GM18507 (cell line): ENCODE measurements at regions not wholly inside any gene's neighbourhood (a gene's known extent, or its start where the extent isn't known, plus 50 kb on each side); places are given as distances from the start of the nearest gene placed in this dataset.
"Not testable (repeated sequence)": the region's sequence is repeated elsewhere in the genome, so short reads cannot be mapped to it uniquely, and the experiment has no call there.

ENCODE experiments used
- DNase-seq: peaks from one replicate; pipeline ENCODE4 v3.0.0; 2011; ENCODE audit warnings: low read depth; ENCODE audit not compliant: insufficient read length; ENCODE audit errors: extremely low spot score
- FAIRE-seq: peaks from 2 replicates; lab custom pipeline; 2011; peaks lifted over from hg19 to GRCh38; lab: Jason Lieb, UNC

DNA sequence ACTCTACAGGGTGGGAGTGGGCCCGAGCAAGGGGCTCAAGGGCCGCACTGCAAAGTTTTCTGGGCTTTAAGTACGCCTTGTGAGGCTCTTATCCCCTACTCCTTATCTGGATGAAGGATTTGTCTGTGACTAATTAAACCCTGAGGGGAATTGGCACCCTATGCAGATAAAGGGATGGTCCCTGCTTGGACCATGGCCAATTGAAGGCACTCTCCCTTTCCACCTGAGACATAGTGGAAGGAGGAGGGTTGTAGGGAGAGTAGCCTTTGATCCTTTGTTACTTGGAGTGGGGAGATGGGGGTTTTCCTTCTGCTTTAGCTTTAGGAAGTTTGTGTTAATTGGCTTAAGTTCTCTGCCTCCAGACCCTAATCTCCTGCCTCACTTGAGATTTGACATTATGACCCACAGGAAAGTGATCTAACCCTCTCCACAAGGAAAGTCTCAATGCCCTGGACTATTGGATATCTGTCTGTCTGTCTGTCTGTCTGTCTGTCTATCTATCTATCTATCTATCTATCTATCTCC, 1158.8 kb upstream of the SORCS1 start:
- FAIRE-seq (no peak), DNase-seq (no peak)

DNA sequence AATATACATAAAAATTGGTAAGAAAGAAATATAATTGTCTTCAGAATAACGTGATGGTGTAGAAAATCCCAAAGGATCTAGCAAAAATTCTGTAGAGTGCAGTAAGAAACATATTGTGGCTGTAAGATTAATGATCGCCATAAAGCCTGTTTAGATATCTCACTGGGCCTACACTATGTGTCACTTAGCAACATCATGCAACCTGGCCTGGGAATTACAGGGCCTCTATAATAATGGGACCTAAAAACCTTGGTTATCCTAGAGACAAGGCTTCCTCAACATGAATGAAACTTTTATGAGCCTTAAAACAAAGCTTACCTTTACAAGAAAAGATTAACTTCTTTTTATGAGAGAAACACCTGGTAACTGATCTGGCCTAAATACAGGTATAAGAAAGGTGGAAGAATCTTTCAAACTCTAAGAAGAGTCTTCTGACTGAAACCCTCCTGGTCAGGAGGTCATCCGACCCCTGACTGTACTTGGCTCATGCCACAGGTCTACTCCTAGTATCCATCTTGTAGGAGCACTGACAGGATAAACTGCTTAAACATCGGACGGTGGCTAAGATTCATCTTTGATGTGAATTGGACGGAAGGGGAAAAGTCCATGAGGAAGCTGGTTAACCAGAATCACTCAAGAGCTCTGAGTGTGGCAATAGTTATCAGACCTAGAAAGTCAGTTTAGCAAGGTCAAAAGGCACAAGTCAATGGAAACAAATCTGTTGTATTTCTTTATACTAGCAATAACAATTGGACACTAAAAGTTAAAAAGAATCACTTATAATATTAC, 1155.1 kb upstream of the SORCS1 start:
- FAIRE-seq, result no peak
- DNase-seq, result no peak

DNA sequence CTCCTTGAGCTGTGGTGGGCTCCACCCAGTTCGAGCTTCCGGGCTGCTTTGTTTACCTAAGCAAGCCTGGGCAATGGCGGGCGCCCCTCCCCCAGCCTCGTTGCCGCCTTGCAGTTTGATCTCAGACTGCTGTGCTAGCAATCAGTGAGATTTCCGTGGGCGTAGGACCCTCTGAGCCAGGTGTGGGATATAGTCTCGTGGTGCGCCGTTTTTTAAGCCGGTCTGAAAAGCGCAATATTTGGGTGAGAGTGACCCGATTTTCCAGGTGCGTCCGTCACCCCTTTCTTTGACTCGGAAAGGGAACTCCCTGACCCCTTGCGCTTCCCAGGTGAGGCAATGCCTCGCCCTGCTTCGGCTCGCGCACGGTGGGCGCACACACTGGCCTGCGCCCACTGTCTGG, 1151.1 kb upstream of the SORCS1 start:
- FAIRE-seq, DNase-seq: not testable (repeated sequence)

DNA sequence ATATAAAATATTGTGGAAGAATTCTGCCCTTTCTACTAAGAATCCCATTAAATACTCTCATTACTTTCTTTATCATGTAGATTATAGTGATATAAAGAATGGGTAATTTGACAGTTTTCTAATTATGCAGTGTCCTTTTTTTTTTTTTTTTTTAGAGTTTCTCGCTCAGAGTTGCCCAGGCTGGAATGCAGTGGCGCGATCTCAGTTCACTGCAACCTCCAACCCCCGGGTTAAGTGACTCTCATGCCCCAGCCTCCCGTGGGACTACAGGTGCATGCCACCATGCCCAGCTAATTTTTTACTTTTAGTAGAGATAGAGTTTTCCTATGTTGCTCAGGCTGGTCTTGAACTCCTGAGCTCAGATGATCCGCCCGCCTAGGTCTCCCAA, 1143.4 kb upstream of the SORCS1 start:
- DNase-seq (no peak), FAIRE-seq (no peak)

DNA sequence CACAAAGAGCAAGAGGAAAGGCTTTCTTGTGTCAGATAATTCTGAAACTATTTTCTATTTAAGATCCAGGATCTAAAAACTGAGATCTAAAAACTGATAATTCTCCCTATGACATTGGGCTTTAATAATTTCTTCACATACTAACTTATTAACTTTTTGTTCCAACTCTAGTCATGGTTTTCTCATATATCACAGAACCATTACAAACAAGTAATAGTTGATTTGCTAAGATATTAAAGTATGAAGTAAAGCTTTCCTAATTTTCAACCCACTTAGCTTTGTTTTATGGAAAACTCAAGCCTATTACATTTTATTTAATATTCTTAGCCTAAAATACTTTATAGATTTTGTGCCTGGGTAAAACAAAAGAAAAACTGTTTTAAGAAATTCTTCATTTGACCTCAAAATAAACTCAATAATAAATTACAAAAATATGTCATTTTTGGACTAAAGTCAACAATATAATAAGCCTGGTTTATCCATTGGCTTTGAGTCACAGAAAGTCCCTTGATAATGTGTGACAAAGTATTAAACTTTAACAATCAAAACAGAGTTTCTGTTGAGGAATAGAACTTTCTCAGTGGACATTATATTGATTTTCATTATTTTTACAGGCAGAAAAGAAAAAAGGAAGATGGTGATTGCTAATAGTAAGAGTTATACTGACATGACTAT, 1142.9 kb upstream of the SORCS1 start:
- DNase-seq, result no peak
- no peak for FAIRE-seq

DNA sequence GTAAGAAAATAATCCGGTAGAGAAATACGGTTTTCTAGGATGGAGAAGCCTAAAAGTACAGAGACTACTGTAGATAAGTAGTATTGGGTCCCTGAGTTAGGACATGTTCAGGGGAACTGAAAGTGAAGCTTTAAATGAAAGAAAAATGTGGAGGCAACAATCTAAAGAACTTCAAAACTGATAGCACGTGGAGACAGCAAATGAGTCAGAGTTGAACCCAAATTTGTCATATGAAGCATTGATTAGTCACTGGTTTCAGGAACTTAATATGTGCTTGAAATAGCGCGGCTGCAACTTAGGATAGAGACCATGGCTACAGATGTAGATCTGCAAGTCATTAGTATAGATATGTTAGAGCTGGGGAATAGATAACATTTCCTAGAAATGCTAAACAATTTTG, 1138.6 kb upstream of the SORCS1 start:
- FAIRE-seq, result no peak
- no peak for DNase-seq

DNA sequence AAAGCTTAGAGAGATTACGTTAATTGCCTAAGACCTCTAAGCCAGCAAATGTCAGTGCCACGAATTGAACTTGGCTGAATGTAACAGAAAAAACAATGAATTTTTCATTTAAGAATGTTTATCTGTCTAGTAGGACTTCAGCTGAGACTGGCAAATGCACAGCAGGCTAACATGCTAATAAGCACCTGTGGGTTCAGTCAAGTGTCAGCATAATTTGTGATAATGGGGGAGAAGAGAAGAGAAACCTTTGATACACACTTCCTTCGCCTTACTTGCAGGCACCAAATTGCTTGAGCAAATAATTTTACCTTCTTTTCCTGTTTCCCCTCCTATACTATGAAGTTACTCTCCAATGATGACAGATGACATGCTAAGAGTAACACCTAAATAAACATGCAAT, 1136.5 kb upstream of the SORCS1 start:
- DNase-seq (no peak), FAIRE-seq (no peak)

DNA sequence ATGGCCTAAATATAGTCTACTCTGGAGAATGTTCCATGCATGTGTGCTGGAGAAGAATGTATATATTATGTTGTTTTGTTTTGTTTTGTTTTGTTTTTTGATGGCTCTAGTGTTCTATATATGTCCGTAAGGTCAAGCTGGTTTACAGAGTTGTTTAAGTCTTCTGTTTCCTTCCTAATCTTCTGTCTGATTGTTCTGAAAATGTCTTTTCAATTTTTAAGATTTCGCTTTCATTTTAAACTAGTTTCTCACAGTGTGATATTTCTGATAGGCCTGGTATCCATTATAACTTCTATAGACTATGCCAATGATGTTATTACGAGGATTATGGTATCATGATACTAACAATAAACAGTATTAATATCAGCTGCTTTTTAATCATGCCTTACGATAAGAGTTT, 1126.3 kb upstream of the SORCS1 start:
- no peak for DNase-seq
- FAIRE-seq, result no peak

DNA sequence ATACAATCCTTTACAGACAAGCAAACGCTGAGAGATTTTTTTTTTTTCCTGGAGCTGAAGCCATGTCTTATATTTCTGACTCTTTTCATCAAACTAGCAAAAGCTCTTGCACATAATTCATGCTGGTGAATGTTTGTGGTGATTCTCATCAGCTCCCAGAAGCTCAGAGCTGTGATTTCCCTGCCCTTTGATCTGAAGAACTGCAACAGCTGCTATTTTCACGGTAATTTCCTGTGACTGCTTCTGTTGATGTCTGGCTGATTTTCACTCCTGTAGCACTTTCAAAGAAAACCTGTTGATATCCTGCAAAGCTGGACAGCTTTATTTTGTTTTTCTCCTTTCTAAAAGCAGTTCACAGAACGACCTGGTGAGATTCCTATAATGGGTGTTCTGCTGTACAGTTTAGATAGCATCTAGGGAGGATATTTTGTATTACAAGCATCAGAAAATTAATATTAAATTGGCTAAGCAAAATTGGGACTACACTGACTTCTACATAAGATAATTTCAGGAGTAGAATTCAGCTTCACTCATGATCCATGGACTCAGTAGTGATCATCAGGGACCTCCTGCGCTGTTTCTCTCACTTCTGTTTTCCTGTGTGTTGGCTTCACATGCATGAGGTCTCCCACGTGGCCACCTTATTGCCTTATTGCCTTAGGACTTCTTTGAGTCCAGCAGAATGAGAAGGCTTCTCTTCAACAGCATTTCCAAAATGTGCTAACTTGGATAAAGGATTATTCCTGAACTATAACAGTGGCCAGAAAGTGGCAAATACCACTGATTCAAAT, 1111.6 kb upstream of the SORCS1 start:
- DNase-seq, result no peak
- no peak for FAIRE-seq

DNA sequence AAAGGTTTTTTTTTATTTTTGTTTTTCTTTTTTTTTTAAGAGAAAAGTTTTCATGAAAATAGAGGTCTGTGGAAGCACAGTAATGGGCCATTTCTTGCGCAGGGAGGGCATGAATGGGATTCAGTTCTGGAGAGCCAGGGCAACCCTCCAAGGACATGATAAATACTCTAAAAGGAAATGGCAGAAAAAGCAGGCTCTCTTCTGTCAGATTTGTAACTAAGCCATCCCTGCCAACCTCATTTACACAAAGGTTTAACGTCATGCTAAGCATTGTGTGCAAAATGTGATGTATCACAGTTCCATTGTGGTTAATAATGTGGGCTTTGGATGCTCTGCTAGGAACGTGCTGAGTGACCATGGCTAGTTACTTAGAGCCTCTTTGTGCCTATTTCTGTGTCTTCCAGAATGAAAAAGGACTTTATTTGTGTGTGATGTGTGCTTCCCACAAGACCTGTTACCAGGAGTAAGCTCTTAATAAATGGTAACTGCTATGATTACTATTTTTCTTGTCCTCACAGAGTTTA, 1095.9 kb upstream of the SORCS1 start:
- no peak for DNase-seq
- no peak for FAIRE-seq

DNA sequence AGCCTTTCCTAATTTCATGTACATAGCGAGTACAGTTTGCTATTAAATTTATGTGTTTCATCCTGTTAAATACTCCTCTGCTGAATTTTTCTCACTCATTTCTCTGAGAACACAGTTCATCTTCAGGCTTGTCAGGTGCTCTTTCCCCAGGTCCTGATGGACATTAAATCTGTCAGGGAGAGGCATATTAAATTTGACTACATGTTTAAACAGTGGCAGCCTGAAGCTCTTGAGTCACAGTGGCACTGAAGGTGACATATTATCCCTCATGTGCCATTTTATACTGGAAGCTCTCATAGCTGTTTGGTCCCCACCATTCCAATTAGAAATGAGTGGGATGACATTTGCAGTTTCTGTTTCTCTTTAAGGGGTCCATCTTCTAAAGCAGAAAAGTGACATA, 1089.6 kb upstream of the SORCS1 start:
- DNase-seq (no peak), FAIRE-seq (no peak)

DNA sequence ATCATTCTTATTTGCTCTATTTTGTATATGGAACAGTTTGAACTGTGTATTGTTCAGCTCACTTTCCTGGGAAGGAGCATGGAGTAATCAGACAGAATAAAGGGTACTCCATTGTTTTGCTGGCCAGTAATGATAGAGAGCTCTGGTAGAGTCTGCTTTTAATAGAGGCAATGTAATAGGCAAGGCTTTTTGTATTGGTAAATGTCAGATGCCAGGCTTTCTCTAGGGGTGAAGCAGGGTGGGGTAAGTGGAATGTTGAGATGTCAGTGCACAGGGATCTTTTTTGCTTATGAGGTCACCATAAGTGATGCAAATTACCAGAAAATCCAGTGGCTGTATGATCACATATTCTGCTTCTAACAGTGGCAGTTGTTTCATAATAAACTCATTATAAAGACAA, 1088.3 kb upstream of the SORCS1 start:
- DNase-seq (no peak), FAIRE-seq (no peak)

DNA sequence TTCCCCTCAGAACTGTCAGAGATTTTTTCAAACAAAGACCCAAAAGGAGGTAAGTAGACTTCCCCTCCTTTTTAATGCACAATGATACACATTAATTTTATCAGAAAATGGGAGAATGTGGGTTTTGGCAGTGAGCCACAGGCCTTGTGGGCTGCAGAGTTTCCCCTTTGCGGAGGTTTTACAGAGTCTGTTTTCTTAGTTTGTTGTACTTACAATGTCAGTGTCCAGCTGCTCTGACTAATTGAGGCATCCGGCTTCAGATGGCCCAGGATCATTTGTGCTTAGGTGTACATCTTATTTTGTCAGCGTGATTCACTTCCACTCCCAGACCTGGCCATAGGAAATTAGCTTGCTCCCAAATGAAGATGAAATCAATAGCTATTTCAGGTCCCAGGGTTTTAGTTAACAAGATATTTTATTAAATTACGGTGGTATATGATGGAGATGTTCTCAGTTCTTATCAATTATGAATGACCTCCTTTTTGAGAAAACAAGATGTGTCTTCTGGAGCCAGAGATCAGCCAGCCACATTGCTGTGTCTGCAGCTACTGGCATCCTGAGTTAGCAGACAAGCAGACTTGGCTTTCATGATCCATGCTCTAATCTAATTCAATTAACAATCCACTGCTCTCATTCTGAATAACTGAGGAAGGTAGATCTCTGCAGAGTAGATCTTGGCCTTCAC, 1086.6 kb upstream of the SORCS1 start:
- no peak for DNase-seq

DNA sequence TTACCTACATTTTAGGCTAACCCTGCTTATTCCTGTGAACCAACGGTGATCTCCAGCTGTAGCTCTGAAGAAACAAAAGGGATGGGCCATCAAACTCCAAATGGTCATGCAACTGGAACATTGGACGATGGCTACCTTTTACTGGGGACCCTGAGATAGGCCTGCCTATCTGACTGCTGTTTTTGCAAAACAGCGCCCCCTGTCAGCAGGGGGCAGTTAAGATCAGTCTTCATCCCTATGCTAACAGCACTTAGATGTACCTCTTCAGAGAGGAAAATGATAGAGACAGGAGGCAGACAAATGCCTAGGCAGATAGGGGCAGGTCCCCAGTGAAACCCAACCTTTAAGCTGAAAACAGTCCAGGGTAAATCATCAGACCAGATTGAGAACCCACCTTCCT, 1085.4 kb upstream of the SORCS1 start:
- no peak for DNase-seq
- FAIRE-seq, result no peak

More for the DNA sequence above, 1086.6 kb upstream of the SORCS1 start:
- no peak for FAIRE-seq

DNA sequence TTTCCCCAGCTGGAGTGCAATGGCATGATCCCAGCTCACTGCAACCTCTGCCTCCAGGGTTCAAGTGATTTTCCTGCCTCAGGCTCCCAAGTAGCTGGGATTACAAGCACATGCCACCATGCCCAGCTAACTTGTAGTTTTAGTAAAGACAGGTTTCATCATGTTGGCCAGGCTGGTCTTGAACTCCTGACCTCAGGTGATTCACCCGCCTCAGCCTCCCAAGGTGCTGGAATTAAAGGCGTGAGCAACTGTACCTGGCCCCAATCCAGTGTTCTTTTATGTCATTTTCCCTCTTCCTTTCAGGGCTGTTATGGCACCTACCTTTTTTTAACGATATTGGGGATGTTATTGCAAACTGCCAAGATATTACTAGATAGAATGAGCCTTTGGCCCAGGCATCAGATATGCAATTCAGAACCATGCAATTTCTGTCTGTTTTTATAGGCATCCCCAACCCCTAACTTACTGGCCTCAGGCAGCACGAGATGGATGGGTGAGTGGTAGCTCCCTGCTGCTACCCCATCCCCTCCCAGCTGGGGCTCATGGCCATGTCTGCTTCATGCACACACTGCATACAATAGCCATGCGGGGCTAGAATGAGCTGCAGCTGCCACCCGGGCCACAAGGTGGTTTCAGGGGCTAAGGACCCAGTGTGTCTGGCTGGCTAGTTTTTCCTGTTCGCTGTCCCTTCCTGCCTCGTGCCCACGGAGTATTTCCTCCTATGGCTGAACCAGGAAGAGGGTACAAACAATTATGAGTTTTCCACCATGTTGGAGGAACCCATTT, 1080.1 kb upstream of the SORCS1 start:
- DNase-seq (no peak), FAIRE-seq (no peak)

DNA sequence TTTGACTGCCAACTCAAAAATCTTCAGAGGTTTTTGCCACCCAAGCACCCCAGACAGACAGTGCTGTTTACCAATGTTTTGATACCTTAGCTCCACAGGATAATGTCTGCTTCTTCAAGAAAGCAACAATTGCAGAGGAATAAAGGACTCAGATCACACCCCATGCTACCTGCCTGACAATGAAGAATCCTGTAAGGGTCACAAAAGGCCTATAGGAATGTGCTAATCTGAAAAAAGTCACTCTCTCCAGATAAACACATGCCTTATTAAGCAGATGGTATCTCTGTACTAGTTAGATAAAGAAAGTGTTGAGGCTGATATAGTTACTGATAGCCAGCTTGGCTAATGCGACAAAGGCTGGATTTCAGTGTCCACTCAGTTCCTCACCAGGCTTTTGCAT, 1076.7 kb upstream of the SORCS1 start:
- FAIRE-seq, result no peak
- no peak for DNase-seq

DNA sequence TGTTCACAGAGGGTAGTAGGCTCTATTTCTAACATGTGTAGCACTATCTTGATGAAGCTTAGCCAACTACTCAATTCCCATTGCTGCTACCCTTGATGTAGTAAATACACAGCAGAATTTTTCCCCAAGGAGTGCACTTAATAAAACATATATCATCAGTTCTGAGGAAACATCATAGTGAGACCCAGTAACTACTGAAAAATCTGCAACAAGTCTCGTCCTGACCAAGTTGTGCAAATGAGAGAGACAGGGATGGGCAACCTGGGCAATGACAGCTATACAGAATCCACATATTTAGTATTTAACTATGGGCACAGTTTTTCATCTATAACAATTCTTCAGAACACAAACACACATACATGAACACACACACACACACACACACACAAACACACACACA, 1073.8 kb upstream of the SORCS1 start:
- DNase-seq, result no peak
- no peak for FAIRE-seq

DNA sequence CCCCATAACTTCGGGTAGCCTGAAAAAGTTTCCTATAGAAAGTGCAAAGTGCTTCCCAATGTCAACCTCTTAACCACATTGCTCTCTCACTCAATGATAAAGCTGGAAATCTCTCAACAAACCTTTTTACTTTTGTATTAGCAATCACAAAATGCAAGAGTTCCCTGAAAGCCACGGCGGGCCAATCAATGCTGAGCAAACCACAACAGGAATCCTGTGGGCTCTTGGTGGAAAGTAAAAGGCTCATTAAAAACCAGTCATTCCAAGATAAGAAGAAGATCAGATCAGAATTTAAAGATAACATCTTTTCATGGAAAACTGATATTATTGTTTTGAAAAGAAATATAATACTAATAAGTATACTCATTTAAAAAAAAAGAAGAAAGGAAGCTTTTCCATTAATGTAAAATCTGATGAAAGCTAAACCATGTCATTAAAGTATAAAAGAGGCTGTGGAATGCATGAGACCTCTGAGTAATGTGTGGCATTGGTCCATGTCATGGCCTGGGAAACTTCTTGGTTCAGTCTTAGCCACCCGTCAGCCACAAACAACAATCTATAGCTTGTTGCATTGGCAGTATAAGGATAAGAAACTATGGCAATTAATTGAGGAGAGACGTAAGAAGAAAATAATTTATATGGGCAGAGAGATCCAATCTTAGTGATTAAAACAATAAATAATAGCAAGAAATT, 1066.1 kb upstream of the SORCS1 start:
- DNase-seq (no peak), FAIRE-seq (no peak)
